Lower leg skin (tissue), 4 donors: ENCODE measurements at regions not wholly inside any gene's neighbourhood (a gene's known extent, or its start where the extent isn't known, plus 50 kb on each side); places are given as distances from the start of the nearest gene placed in this dataset.

ENCODE experiments used
- DNase-seq, 2 donors: peaks; one replicate each; pipeline ENCODE4 v3.0.0-alpha.2; 2019; ENCODE audit warnings: low spot score in 2 of 2
- H3K4me3 ChIP-seq: fragments of 200-600 bp; sonication (generic); 2 replicates; pipeline ENCODE4 v1.5.1; 2017; ENCODE audit warnings: mild to moderate bottlenecking, low read depth; ENCODE audit not compliant: poor library complexity, severe bottlenecking
- CTCF ChIP-seq, 3 donors: fragments of 450-650 bp; IDR thresholded peaks; one replicate each; pipeline ENCODE4 v1.5.1; 2016; ENCODE audit warnings: antibody characterized with exemption in 3 of 3, mild to moderate bottlenecking in 3 of 3, moderate library complexity in 2 of 3
- POLR2A ChIP-seq, 2 donors: fragments of 450-650 bp; IDR thresholded peaks; one replicate each; pipeline ENCODE4 v1.6.1; 2016 to 2017; ENCODE audit warnings: antibody characterized with exemption in 2 of 2, mild to moderate bottlenecking in 1 of 2, moderate library complexity in 1 of 2
- WGBS, 2 donors: methylation state at CpG; one replicate each; pipeline ENCODE4 v1.1.5; 2018; 5-methylcytosine and 5-hydroxymethylcytosine counted together
- intact Hi-C: fragments of 100-400 bp; cut with DNase I; formaldehyde crosslinking; loops from one replicate; pipeline ENCODE4 v1.15.0; 2023; ENCODE audit warnings: low total_unique reads

GRCh38 chrX:43481576-43481975 is 174.5 kb upstream of the MAOA start:
- intact Hi-C loops: no loop called here
- DNase-seq: no peak
- H3K4me3 ChIP-seq: no peak overlapping the region
- TF ChIP-seq CTCF (IDR thresholded peaks at IDR 0.05) (no peak), POLR2A (IDR thresholded peaks at IDR 0.05) (no peak)
- 65 to 75% methylated on average over 5 of the region's 5 CpGs for WGBS, 2 donors

- no peak overlapping the region for H3K4me3 ChIP-seq
- no peak for DNase-seq
- intact Hi-C loops: no loop called here
- TF ChIP-seq CTCF (IDR thresholded peaks at IDR 0.05) (no peak), POLR2A (IDR thresholded peaks at IDR 0.05) (no peak)
- 16 to 29% methylated on average over 3 of the region's 3 CpGs for WGBS, 2 donors
Measured at GRCh38 chrX:43493756-43494155, 162.3 kb upstream of the MAOA start.

- no peak for DNase-seq
- no peak overlapping the region for H3K4me3 ChIP-seq
- TF ChIP-seq POLR2A (IDR thresholded peaks at IDR 0.05) (no peak), CTCF (IDR thresholded peaks at IDR 0.05) (no peak)
- 62 to 79% methylated on average over 1 of the region's 1 CpG for whole genome bisulfite sequencing, 2 donors
- intact Hi-C loops: no loop called here
Measured at GRCh38 chrX:43500246-43500645, 155.9 kb upstream of the MAOA start.

- WGBS, 2 donors: 36 to 43% methylated on average over 2 of the region's 2 CpGs
- TF ChIP-seq CTCF (IDR thresholded peaks at IDR 0.05) (no peak), POLR2A (IDR thresholded peaks at IDR 0.05) (no peak)
- H3K4me3 ChIP-seq: no peak overlapping the region
- intact Hi-C loops: no loop called here
- no peak for DNase-seq
Measured at GRCh38 chrX:43500996-43501694, 155.0 kb upstream of the MAOA start.

GRCh38 chrX:43504394-43504793 is 151.7 kb upstream of the MAOA start:
- H3K4me3 ChIP-seq: no peak overlapping the region
- DNase-seq: no peak
- TF ChIP-seq POLR2A (IDR thresholded peaks at IDR 0.05) (no peak), CTCF (IDR thresholded peaks at IDR 0.05) (no peak)
- intact Hi-C loops: no loop called here

GRCh38 chrX:43505769-43506168 is 150.3 kb upstream of the MAOA start:
- WGBS, 2 donors: 51% methylated on average over 3 of the region's 3 CpGs
- intact Hi-C loops: no loop called here
- no peak overlapping the region for H3K4me3 ChIP-seq
- no peak for TF ChIP-seq POLR2A (IDR thresholded peaks at IDR 0.05)
- TF ChIP-seq CTCF (IDR thresholded peaks at IDR 0.05): no peak
- DNase-seq: no peak
